ENCODE measurements at regions not wholly inside any gene's neighbourhood (a gene's known extent, or its start where the extent isn't known, plus 50 kb on each side); places are given as distances from the start of the nearest gene placed in this dataset.
A peak's percentile ranks its signal among the peaks of the same experiment; 100 is the strongest.
"Not testable (repeated sequence)": the region's sequence is repeated elsewhere in the genome, so short reads cannot be mapped to it uniquely, and the experiment has no call there.

- peak; percentile 73 for DNase-seq (ENCODE audit: low spot score)
Observed at GRCh38 chr7:53596230-53596629, 560.8 kb downstream of the POM121L12 start.

DNA sequence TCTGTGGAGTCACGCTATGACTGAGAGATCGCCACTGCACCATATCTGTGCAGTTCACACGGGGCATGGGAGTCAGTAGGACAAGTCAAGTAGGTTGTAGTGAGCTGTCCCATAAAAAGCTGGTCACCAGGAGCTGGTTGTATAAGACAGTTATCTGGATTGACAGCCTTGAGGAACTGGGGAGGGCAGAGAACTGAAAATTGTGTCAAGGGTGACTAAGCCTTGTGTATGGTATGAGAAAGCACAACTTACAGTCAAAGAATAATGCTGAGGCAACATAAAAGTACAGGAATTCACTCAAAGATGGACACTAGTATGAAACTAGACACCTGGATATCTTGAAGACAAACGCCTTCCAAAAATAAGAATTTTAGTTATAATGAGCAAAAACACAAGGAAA, 564.9 kb downstream of the POM121L12 start:
- DNase-seq (ENCODE audit: low spot score): no peak

- DNase-seq (ENCODE audit: low spot score): no peak
Observed at GRCh38 chr7:53602817-53603418, 567.5 kb downstream of the POM121L12 start.

DNA sequence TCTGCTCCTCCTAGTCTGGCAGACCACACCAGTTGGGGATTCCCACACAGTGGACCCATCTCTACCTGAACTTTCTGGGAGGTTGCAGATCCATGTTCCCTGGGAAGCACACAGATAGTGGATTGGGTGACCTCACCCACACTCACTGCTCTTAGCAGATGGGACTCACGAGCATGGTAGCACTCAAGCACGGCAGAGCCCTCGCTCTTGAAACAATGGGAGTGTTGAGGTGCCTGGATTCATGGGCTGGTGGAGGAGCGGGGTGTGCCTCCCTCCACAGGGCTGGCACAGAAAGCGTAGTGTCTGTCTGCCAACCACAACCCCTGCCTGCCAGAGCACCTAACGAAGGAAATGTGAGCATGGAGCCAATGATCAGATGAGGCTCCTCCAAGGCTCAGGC, 568.0 kb downstream of the POM121L12 start:
- no peak for DNase-seq (ENCODE audit: low spot score)

DNA sequence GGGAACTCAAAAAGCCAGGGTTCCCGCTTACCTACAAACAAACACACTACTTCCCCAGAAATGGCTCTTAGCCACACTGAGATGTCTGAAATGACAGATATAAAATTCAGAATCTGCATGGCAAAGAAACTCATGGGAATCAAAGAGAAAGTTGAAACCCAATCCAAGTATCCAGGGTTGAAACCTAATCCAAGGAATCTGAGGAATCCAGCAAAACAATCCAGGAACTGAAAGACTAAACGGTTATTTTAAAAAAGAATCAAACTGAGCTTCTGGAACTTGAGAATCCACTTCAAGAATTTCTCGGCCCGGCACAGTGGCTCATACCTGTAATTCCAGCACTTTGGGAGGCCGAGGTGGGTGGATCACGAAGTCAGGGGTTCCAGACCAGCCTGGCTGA, 568.8 kb downstream of the POM121L12 start:
- no peak for DNase-seq (ENCODE audit: low spot score)

- no peak for DNase-seq (ENCODE audit: low spot score)
Observed at GRCh38 chr7:53607961-53608360, 572.5 kb downstream of the POM121L12 start.

- no peak for DNase-seq (ENCODE audit: low spot score)
Observed at GRCh38 chr7:53609185-53609584, 573.8 kb downstream of the POM121L12 start.

DNA sequence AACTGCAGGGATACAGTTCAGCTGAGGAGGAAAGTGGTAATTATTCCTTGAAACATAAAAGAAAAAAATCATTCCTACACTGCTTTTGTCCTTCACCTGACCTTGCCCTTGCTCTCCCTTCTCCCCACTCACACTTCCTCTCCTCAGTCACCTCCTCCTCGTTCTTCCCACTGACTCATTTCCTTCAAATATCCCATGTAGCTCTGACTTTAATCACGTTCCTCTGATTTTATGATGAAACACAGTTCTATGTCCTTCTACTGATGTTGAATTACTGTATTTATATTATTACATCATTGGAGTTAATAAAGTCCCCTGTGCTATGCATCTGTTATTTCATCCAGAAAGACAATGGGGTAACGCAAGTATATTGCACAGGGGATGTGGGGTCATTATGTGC, 575.6 kb downstream of the POM121L12 start:
- DNase-seq (ENCODE audit: low spot score): peak; percentile 4

DNA sequence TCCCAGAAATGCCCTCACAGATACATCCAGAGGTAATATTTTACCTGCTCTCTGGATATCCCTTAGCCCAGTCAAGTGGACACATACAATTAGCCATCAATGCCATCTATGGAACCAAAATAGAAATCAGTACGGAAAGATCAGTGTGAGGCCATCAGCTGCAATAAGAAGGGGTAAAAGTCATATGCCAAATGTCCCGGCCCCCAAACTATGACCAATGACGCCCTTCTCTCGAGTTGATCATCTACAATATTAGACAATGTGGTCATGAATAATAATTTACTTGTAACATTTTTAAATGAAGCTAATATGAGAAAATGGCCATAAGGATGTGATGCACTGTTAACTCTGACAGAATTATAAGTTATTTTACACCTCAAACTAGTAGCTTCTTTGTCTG, 588.9 kb downstream of the POM121L12 start:
- DNase-seq (ENCODE audit: low spot score): no peak

GRCh38 chr7:53628775-53629174, 593.3 kb downstream of the POM121L12 start:
- DNase-seq (ENCODE audit: low spot score): no peak

DNA sequence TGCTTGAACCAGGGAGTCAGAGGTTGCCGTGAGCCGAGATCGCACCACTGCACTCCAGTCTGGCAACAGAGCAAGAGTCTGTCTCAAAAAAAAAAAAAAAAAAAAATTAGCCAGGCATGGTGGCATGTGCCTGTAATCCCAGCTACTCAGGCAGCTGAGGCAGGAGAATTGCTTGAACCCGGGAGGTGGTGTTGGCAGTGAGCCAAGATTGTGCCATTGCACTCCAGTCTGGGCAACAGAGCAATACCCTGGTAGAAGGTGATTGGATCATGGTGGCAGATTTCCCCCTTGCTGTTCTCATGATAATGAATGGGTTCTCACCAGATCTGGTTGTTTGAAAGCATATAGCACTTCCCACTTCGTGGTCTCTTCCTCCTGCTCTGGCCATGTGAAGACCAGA, 599.8 kb downstream of the POM121L12 start:
- DNase-seq (ENCODE audit: low spot score): not testable (repeated sequence)

DNA sequence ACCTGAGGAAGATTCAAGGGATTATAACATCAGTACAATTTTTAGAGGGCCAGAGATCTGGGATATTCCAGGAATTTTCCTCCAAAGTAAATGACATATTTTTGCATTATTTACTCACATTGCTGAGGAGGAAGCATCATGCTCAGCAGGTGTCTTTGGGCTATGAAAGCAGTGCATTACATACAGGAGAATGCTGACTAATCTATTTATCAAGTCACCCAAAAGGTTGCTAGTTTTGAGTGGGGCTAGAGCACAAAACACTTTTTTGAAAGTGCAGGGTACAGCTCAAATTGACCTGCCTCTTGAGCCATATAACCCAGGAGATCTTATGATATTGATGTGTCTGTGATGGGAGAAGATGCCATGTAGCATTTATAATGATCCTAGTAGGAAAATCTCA, 603.1 kb downstream of the POM121L12 start:
- DNase-seq (ENCODE audit: low spot score): no peak

DNA sequence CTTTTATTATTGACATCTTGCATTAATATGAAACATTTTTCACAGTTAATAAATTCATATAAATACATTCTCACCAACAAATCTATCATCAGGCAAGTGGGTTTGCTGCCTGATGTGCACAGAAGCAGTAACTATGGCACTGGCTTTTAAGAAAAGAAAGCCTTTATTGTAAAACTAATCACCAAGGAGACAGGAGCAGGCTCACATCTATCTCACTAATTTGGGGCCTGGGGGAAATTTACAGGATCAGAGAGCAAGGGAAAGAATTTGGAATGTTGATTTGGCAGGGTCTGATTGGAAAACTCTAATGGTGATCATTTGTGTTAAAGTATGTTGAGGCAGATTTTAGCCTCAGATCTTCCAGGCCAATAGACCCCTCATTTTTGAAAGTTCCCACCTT, 605.7 kb downstream of the POM121L12 start:
- no peak for DNase-seq (ENCODE audit: low spot score)

- no peak for DNase-seq (ENCODE audit: low spot score)
Observed at GRCh38 chr7:53642361-53642760, 606.9 kb downstream of the POM121L12 start.

GRCh38 chr7:53642866-53643265, 607.4 kb downstream of the POM121L12 start:
- DNase-seq (ENCODE audit: low spot score): no peak

- no peak for DNase-seq (ENCODE audit: low spot score)
Observed at GRCh38 chr7:53656881-53657280, 621.4 kb downstream of the POM121L12 start.

- DNase-seq (ENCODE audit: low spot score): no peak
Observed at GRCh38 chr7:53657586-53657985, 622.2 kb downstream of the POM121L12 start.

DNA sequence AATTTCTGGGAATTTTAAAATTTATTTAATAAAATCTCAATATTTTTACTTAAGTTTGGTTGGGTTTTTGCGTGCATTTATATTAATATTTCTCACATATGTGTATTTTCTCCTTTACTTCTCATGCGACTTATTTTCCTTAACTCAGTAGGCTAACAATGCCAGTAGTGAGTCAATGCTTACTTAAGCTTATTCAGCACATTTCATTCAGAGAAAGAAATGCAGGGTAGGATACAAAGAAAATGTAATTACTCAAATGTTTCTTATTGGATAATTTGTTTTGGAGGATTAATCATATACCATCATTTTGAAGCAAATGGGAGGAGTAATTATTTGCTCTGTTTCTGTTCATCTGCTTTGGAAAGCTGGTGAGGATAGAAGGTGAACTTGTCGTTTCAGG, 623.5 kb downstream of the POM121L12 start:
- no peak for DNase-seq (ENCODE audit: low spot score)

- DNase-seq (ENCODE audit: low spot score): peak; percentile 52
Observed at GRCh38 chr7:53661645-53662217, 626.3 kb downstream of the POM121L12 start.

GRCh38 chr7:53672681-53673080, 637.2 kb downstream of the POM121L12 start:
- no peak for DNase-seq (ENCODE audit: low spot score)

DNA sequence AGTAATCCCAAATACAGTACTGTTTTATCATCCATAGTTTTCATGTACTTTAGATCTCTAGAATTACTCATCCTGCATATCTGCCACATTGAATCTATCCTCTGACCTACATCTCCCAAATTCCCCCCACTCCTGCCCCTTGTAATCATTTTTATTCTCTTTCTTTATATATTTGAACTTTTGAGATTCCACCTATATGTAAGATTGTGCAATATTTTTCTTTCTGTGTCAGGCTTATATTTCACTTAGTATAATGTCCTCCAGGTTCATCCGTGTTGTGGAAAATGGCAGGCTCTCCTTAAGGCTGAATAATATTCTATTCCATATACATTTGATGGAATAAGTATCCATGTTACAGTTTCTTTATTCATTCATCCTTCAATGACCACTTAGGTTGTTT, 640.4 kb downstream of the POM121L12 start:
- DNase-seq (ENCODE audit: low spot score): no peak

GRCh38 chr7:53684693-53685092, 649.3 kb downstream of the POM121L12 start:
- no peak for DNase-seq (ENCODE audit: low spot score)

GRCh38 chr7:53690411-53690810, 655.0 kb downstream of the POM121L12 start:
- DNase-seq (ENCODE audit: low spot score): no peak

- DNase-seq (ENCODE audit: low spot score): no peak
Observed at GRCh38 chr7:53697913-53698312, 662.5 kb downstream of the POM121L12 start.

Measured in kidney capillary endothelial cell (primary cell).